C4-2B (cell line): ENCODE measurements at regions not wholly inside any gene's neighbourhood (a gene's known extent, or its start where the extent isn't known, plus 50 kb on each side); places are given as distances from the start of the nearest gene placed in this dataset.

Experiments
- CTCF ChIP-seq: fragments of 450-650 bp; conservative IDR thresholded peaks from 2 replicates; pipeline ENCODE4 v1.5.1; 2017; ENCODE audit warnings: mild to moderate bottlenecking
- ZFX ChIP-seq: fragments of 450-650 bp; IDR thresholded peaks from 2 replicates; pipeline ENCODE4 v1.6.1; 2017

GRCh38 chr12:98379106-98379505, 136.3 kb upstream of the TMPO start:
- peak; percentile 13; the same call in 1 of the 2 replicates for TF ChIP-seq CTCF
- no peak for TF ChIP-seq ZFX
